SHP77 (cell line): ENCODE measurements at regions not wholly inside any gene's neighbourhood (a gene's known extent, or its start where the extent isn't known, plus 50 kb on each side); places are given as distances from the start of the nearest gene placed in this dataset.

Source experiments
- DNase-seq, 2 experiments: peaks; one replicate each; lab custom pipeline; 2025; lab: John Stamatoyannopoulos, UW

DNA sequence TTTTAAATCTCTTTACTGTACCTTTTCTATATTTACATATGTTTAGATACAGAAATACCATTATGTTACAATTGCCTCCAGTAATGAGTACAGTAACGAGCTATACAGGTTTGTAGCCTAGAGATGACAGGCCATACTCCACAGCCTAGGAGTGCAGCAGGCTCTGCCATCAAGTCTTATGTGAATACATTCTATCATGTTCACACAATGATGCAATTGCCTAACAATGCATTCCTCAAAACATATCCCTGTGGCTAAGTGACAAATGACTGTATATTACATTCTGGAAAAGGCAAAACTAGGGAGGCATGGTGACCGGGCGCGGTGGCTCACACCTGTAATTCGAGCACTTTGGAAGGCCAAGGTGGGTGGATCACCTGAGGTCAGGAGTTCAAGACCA lies 192.4 kb upstream of the IGF1R start:
- no peak for DNase-seq

DNA sequence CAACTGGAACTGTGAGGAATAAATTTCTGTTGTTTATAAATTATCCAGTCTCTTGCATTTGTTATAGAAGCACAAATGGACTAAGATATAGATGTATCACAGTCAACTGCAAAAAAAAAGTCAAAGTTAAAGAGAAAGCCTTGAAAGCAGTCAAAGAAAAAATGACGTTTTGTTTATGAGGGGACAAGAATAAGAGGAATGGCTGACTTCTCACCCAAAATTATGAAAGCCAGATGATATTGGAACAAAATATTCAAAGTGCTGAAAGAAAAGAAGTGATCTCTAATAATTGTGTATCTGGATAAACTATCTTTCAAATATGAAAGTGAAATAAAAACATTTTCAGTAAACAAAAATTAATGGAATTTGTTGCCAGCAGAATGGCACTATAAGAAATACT lies 171.8 kb upstream of the IGF1R start:
- no peak for DNase-seq

DNA sequence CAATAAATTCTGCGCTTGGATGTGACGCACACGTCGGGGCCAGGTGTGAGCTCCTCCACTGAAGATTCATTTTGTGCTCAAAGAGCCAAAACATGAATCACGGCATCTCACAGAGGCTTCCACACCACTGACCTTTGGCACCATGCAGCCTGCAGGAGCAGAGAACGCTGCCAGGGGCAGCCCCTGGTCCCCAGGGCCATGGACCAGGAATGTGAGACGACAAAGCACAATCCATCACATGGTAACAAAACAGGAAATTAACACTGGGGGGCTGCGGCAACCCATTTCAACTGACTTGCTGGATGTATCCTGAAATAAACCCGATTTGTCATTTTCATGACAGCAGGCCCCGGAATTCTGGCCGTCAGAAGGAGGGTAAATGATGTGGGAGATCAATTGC lies 167.5 kb upstream of the IGF1R start:
- DNase-seq, result no peak

DNA sequence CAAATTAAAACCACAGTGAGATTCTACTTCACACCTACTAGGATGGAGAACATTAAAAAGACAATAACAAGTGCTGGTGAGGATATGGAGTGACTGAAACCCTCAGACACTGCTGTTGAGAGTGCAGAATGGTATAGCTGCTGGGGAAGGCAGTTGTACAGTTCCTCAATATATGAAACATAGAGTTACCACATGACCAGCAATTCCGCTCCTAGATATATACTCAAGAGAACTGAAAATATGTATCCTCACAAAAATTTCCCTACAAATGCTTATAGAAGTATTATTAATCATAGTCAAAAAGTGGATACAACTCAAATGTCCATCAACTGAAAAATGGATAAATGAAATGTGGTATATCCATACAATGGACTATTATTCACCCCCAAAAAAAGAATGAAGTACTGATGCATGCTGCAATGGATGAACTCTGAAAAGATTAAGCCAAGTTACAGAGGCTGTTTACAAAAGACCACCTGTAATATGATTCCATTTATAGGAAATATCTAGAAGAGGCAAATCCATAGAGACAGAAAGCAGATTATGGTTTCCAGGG lies 164.7 kb upstream of the IGF1R start:
- DNase-seq, result no peak

DNA sequence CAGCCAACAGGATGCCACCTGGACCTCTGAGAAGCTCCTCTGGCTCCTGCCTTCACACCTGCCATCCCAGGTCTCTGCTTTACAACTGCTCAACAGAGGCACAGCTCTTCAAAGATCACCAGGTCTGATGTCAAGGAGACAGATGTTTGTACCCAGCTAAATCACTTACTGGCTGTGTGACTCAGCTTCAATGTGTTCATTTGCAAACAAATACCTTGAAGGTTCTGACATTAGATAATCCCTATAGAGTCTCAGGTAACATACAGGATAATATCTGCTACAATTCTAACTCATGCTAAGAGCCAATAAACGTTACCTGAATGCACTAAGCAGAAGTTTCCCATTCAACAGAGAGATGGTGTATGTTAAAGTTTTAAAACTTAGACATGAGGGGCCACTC lies 163.4 kb upstream of the IGF1R start:
- no peak for DNase-seq

DNA sequence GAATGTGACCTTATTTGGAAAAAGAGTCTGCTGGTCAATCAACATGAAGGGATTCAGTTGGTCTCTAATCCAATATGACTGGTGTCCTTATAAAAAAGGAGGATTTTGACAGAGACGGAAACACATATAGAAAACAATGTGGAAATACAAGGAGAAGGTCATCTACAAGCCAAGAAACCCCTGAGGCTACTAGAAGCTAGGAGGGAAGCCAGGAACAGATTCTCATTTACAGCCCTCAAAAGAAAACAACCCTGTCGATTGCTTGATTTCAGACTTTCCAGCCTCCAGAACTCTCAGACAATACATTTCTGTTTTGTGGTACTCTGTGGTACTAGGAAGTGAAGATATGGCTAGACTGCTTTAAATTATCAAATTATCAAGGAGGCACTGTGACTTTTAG lies 162.9 kb upstream of the IGF1R start:
- DNase-seq, result no peak

DNA sequence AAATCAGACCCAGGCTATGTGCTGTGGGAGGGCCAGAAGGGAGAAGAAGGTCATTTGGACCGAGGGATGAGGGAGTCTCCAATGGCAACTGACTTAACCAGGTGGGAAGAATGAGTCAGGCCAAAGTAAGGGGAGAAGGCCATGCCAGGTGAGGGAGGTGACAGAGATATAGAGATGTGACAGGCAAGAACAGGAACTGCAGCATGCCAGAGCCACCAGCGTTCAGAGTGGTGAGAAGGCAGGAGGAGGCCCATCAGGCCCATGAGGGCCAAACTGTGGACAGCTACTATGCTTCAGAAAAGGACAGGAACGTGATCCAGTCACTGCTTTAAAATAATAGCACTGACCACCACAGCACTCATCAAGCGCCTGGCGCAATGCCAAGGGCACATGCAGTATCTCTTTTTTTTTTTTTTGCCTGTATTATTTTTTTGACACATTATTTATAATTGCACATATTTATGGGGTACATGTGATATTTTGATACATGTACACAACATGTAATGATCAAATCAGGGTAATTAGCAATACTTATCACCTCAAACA lies 154.3 kb upstream of the IGF1R start:
- DNase-seq, result no peak

DNA sequence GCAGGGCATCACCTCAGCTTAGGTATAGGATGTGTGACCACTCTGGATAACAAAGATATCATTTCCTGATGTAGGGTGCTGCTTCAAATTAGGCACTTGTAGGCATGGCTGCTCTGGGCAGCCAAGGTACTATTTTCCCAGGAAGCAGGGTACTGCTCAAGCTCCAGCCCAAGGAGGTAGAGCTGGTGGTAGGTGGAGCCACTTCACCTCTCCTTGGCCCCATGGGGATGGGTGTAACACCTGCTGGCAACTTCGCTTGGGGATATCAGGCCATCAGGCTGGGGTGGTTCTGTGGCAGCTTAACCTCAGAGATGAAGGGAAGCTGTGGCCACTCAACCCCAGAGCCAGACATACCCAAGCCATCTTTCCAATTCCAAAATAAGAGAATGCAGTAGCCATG lies 147.1 kb upstream of the IGF1R start:
- DNase-seq, result no peak

DNA sequence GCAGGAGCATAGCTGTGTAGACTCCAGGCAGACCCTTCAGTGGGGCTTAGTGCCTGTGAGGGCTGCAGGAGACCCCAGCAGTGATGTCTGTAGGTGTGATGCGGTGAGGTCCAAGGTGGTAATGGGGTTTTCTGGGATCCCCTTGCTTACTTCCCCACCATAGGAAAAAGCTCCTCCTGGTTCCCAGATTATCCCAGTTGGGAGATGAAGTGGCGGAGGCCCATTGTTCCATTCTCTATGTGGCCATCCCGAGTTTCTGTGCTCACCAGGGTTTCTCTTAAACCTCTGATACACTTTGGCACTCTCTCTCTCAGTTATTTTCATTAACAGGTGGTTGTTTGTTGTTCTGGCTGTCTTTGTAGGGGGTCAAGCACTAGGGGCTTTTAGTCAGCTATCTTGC lies 146.7 kb upstream of the IGF1R start:
- no peak for DNase-seq

DNA sequence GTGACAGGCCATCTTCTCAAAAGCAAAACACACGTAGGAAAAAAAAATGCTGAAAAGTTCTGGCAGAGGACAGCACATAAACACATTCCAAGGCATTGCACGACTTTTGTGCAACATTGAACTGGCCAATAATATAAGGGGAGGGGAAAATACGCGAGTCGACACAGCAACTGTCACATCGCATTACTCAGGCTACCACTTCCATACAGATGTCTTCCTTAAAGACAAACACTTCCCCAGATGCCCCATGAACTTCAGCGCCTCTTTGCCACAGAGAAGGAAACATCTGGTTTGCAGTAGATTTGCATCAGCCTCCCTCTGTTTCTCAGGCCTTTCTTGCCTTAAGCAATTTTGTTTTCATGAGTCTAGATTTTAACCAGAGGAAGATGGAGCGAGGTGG lies 144.4 kb upstream of the IGF1R start:
- DNase-seq, result no peak

DNA sequence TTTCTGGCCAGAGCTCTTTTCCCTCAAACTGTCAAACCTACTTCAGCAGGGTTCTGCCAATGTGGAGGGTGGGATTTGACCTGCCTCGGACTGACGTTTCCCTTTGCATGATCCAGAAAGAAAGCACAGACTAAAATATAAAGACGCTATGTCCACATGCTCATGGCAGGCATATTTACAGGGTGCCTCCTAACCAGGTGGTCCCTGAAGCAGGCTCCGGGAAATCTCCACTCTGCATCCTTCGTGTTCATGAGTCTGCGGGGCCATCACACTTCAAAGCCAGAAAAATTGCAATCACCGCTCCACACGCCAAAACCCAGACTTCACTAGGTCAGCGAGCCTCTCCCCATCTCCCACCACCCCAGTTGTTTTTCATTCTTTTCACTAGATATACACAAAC lies 143.3 kb upstream of the IGF1R start:
- no peak for DNase-seq

DNA sequence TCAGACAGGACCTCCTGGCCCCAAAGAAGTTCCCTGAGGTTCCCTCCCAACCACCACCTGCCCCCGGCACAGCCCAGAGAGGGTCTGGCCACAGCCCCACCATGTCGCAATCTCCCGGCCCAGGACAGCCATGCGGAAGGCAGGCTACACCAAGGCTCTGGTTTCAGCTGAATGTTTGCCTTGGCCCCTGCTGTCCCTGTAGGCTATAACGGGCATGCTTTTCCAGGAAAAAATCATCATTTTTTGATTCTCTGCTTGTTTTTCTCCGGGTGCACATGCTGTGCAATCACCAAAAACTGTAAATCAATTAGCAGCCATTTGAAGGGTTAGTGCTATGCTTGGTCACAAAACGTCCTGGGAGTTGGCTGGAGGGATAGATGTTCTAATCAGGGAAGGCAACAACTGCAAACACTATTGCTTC lies 142.7 kb upstream of the IGF1R start:
- DNase-seq, result no peak

DNA sequence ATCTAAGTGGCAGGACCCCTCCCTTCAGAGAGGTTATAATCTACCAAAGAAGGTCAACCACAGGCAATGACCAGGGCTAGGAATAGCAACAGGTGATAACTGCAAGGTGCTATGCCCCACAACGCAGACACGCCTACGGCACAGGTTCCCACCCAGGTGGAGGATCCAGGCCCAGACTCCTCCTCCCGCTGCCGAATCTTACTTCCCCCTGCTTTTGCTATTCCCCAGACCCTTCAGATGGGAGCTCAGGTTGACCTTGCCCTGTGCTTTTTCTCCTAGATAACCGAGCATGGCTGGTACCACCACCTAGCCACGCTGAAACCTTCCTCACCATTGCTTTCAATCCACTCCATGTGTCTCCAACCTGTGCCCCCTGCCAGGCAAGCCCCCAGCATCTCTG lies 142.2 kb upstream of the IGF1R start:
- no peak for DNase-seq

DNA sequence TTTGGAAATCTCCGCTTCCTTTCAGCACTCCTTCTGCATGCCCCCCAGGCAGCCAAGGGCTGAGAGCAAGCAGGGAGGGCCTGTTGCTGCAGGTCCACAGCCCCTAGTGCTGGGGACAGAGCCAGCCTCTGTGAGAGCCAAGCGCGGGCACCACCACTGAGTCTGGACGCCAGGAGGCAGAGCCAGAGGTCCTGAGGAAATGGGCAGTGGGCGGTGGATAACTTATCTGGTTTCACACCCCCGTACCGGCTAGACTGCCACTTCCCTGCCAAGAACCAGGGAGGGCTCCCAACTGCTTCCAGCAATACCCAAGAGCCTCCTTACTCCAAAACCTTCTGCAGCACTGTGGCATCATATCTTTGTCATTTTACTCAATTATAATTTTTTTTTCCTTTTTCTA lies 141.6 kb upstream of the IGF1R start:
- DNase-seq, result no peak

DNA sequence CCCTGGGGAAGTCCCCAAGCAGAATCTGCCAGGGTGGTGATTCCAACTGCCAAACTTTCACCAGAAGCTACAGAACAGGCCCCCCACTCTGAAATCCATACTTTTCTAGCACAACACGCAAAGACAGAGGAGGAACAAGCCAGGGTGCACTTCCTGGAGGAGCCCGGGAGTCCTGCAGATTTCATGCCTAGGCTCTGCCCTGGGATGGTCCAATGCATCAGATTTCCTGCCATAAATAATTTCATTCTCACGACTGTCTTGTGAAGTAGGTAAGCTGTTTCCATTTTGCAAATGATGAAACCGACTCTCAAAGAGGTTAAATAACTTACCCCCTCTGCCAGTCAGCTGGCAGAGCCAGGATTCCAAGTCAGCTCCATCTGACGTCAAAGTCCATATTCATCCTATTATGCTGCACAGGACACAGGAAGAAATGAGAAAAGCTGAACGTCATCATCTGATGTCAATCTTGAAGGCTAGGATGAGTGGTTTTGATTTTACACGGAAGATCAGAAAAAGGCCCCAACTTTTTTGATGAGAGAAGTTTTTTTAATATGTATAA lies 134.8 kb upstream of the IGF1R start:
- no peak for DNase-seq

DNA sequence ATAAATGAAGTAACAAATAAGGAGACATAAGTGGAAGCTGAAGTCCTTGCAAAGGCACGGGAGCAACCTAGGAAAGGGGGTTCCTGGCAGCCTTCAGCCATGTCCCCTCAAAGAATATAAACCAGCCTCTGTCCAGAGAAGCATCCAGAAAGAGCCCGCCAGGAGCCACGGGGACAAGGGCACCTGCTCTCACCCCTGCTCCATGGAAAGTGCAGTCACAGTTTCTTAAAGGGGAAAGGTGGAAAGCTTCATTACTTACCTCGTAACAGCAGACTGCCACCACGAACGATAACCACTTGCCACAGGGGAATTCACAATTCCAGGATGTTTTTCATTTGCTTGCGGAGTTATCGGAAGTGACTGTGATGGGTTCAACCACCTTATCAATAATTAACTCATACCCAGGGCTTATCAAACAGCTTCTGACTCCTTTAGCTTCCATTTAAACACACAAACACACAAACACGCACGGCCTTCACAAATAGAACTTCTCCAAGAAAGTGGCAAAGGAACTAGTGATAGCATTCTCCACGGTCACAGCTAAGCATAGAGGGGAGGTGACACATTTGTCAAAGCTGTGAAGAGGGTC lies 134.2 kb upstream of the IGF1R start:
- DNase-seq, result no peak

DNA sequence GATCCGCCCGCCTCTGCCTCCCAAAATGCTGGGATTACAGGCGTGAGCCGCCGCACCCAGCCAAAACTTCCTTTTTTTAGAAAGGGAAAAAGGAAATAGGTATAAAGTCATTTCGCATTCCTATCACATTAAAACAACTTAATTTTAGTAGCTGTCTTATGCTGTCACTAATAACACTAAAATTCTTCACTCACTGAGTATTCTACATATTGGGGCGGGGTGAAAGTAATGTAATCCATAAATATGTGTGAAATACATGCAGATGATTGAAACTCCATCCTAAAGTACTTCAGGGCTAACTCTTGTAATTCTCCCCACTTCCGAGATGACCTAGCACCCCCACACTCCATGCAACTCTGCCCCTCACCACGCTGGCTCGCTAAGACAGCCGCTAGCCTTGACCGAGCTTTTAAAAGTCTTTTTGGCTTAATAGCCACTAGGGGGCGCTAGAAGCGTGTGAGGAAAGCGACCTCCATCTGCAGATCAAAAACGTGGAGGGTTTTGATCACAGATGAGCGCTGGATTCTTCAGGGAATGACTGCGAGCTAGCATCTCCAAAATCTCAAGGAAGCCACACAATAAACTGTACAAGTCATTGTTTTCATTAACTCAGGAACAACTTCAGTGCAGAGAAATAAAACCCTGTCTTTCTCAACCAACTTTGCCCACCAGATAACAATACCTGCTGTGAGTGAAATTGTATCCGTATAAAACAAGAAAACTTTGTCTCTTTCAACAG lies 129.3 kb upstream of the IGF1R start:
- DNase-seq, result peak; percentile 24 to 82

DNA sequence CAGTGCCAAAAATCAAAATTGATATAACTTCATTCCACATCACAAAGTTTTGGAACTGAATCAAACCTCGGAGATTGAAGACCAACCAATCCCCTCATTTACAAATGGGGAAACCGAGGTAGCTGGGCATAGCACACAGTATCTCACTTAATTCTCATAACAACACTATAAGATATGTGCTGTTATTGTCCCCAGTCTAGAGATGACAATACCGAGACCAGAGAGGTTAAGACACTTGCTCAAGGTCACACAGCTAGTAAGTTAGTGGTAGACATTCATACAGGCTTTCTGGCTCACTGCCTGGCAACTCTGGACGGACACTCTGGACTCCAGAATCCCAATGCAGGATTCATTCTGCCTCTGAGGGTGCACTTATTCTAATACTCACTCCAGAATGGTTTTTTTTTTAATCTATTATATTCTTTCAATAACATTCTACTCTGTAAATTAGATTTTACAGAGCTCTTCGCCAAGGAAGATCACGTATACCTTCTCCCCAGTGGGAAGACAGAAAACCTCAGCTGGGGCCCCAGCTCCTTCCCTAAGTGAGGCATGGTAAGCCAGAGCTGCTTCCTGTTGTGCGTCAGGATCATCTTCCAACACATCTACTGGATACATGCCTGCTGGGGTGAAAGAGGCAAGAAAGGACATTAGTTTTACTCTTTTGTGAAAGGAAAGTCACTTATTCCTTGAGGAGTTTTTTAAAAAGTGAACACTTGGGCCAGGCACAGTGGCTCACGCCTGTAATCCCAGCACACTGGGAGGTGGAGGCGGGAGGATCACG lies 128.4 kb upstream of the IGF1R start:
- no peak for DNase-seq

DNA sequence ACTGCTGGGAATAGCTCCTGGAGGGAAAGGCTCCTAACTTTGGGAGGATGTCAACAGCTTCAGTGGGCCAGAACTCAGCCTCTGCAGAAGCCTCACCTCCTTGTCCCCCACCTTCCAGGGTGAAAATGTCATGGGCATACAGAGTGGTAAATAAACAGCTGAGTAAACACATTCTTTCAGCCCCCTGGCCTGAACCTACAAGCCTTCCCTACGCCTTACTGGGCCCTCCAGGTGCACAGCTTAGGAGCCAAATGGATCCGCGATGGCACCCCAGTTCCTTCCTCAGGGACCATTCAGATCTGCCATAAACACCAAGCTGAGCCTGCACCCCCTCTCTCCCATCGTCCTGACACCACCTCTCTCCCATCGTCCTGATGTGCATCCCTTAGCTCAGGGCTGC lies 126.2 kb upstream of the IGF1R start:
- DNase-seq, result no peak

DNA sequence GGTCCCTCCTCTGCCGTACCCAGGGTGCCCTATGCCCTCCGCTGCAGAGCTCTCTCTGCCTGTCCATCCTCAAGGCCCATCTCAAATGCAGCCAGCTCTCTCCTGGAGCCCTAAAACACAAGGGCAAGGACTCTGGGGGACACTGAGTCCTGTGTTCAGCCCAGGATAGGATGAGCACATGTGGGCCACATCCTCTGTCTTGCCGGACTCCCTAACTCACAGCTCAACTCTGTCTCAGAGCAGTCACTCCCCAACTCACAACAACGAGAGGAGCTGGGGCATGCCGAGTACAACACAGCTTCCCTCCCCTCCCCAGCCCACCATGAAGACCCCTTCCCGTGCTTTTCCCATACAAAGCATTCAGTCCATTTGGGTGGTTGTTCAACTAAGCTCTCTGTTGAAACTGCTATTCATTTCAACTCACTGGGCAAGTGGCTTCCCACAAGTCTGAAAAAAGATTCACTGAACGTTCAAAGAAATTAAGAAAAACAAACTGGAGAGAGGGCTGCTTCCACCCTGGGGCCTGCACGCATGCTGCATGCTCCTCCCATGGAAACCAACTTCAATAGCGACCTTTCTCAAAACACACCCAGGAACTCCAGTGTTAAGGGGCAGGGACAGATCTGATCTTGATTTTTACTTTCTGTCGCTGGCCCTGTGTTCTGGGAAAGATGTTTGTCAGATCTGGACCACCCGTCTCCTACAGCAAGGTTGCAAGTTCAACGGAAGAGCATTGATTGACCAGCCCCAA lies 124.3 kb upstream of the IGF1R start:
- no peak for DNase-seq

DNA sequence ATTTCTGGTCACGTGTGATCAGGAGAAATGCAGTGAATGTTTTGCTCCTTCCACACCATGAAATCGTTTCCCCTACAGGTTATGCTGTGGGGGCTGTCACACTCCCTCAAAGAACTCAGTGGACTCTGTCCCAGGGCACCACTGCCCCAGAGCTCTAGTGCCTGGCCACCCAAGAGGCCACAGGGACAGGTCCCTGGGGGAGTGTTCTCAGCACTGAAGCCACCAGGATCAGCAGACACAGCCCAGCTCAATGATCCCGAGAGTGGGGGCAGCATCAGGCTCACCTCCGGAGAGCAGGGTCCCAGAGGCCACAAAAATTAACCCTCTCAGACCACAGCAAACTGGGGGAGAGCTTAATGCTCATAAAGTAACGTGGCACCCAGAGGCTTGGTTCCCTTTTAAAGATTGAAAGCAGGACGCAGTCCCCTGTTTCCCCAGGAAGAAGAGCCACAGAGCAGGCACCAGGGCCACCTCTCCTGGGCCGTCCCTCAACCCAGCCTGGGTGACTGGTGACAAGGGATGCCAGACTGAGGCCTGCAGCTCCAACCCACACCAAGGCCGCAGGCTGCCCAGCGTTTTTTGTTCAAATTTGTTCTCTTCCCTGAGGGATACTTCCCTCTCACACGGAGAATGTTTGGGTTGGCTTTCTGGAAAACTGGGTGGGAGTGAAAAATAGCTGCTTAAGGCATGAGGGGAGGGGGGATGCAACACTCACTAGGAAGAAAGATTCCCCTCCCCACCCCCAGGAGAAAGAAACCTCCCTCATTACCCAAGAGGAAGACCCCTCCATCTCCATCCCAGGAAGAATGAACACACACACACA lies 123.3 kb upstream of the IGF1R start:
- DNase-seq, result no peak
